GM06990 (cell line): ENCODE measurements at regions not wholly inside any gene's neighbourhood (a gene's known extent, or its start where the extent isn't known, plus 50 kb on each side); places are given as distances from the start of the nearest gene placed in this dataset.

Experiments used
- DNase-seq: peaks from one replicate; pipeline ENCODE4 v3.0.0-alpha.2; 2011; ENCODE audit not compliant: insufficient read length; ENCODE audit errors: extremely low read depth
- H3K27me3 ChIP-seq: replicated peaks from 2 replicates; pipeline ENCODE4 v1.6.0; 2011; ENCODE audit warnings: low read length; ENCODE audit not compliant: control insufficient read depth, insufficient read depth
- H3K36me3 ChIP-seq: 2 replicates; pipeline ENCODE4 v1.5.1; 2011; ENCODE audit warnings: low read length; ENCODE audit not compliant: control insufficient read depth, insufficient read depth
- H3K4me3 ChIP-seq: replicated peaks from 2 replicates; pipeline ENCODE4 v1.5.1; 2011; ENCODE audit warnings: low read depth, mild to moderate bottlenecking, control low read depth, low read length
- CTCF ChIP-seq: IDR thresholded peaks from 2 replicates; pipeline ENCODE4 v1.5.1; 2011; ENCODE audit warnings: low read length, control low read depth, mild to moderate bottlenecking, inconsistent platforms; ENCODE audit not compliant: insufficient read depth, poor library complexity, severe bottlenecking

- Histone ChIP-seq H3K36me3 (no peaks in the 10 kb centered on the region), H3K4me3 (no peak overlapping the region), H3K27me3 (no peaks in the 10 kb centered on the region; the same call in 1 of the 2 replicates)
- DNase-seq: no peak
- TF ChIP-seq CTCF: no peak
Measured at GRCh38 chr10:47184273-47184672, 115.7 kb upstream of the GDF10 start.

DNA sequence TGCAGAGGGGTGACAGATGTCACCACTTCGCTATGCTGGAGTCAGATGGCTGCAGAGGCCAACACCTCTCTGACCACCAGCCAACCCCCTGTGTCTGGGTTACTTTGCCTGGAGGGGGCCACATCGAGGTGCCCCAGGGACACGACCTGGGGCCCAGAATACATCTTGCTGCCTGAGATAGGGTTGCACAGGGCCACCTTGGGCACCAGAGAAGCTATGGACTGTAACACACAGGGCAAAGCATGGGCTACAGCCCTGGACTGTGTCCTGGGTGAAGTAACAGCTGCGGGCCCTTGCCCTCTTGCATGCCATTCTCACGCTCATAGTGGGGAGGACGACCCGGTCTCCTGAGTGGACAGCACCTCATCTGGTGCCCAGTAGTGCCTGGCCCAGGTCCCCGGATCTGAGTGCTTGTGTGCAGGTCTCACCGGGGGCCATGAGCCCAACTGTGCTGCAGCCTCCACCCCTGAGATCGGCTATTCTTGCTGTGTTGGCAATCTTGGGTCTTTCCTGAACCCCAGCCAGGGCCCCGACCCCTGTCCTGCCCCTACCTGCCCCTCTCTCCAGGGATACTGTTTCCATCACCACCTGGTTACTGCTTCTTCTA is 115.2 kb upstream of the GDF10 start:
- no peaks in the 10 kb centered on the region; the same call in 1 of the 2 replicates for H3K27me3 ChIP-seq
- no peaks in the 10 kb centered on the region for H3K36me3 ChIP-seq
- H3K4me3 ChIP-seq: no peak overlapping the region
- DNase-seq: no peak
- TF ChIP-seq CTCF: no peak

DNA sequence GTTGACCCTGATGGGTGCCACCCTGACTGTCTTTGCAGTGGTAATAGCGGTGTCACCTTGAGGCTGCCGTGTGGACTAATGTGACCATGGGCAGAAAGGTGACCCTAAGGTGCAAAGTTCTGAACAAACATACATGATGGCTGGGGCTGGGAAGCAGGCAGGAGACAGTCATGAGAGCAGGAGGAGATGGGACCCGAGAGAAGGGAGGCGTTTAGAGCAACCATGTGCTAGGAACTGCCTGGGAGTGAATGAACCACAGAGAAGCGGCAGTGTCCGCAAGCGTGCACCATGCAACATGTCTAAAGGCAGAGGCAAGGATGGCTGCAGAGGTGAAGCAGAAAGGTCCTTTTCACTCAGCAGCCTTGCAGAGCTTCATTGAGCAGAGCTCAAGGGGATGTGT is 113.1 kb upstream of the GDF10 start:
- no peak for TF ChIP-seq CTCF
- Histone ChIP-seq H3K36me3 (no peaks in the 10 kb centered on the region), H3K4me3 (no peak overlapping the region), H3K27me3 (no peaks in the 10 kb centered on the region; the same call in 1 of the 2 replicates)
- DNase-seq: no peak

DNA sequence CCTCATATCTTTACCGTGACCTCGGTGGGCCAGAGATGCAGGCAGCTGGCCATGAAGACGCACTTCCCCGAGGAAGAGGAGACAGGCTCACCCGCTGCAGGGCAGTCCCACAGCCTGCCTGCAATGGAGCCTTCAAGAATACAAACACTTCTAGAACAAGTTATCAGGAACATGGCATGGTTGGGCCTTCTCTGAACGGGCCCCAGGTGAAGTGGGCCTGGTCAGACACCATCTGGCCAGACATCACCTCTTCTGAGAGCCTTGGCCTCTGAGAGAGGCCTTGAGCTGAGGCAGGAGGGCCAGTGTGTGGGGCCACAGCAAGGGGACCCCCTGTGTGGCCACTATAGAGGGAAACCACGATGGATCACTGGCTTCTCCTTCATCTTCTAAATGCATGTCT is 112.4 kb upstream of the GDF10 start:
- H3K36me3 ChIP-seq: no peaks in the 10 kb centered on the region
- TF ChIP-seq CTCF: no peak
- no peak for DNase-seq

GRCh38 chr10:47188156-47188555 is 111.8 kb upstream of the GDF10 start:
- no peak for DNase-seq
- H3K36me3 ChIP-seq: no peaks in the 10 kb centered on the region
- no peaks in the 10 kb centered on the region; the same call in 1 of the 2 replicates for H3K27me3 ChIP-seq
- no peak for TF ChIP-seq CTCF
- no peak overlapping the region for H3K4me3 ChIP-seq

More for the DNA sequence above, 112.4 kb upstream of the GDF10 start:
- no peaks in the 10 kb centered on the region; the same call in 1 of the 2 replicates for H3K27me3 ChIP-seq
- no peak overlapping the region for H3K4me3 ChIP-seq

- no peak overlapping the region for H3K4me3 ChIP-seq
- no peaks in the 10 kb centered on the region for H3K36me3 ChIP-seq
- no peak for DNase-seq
- no peaks in the 10 kb centered on the region; the same call in 1 of the 2 replicates for H3K27me3 ChIP-seq
- TF ChIP-seq CTCF: no peak
Measured at GRCh38 chr10:47189802-47190201, 110.2 kb upstream of the GDF10 start.
